NCI-H1417 (cell line): ENCODE measurements at regions not wholly inside any gene's neighbourhood (a gene's known extent, or its start where the extent isn't known, plus 50 kb on each side); places are given as distances from the start of the nearest gene placed in this dataset.

Experiments
- DNase-seq, 3 experiments: peaks; one replicate each; lab custom pipeline; 2025; lab: John Stamatoyannopoulos, UW

GRCh38 chr6:113636357-113636824 lies 220.8 kb upstream of the MARCKS start:
- no peak for DNase-seq

GRCh38 chr6:113640051-113640450 lies 217.1 kb upstream of the MARCKS start:
- peak in 1 of 3 experiments; percentile 3 for DNase-seq

GRCh38 chr6:113642001-113642713 lies 215.0 kb upstream of the MARCKS start:
- DNase-seq: no peak

- peak; percentile 8 to 96 (median 64) for DNase-seq
Measured at GRCh38 chr6:113642714-113643406, 214.3 kb upstream of the MARCKS start.

GRCh38 chr6:113643407-113643770 lies 213.8 kb upstream of the MARCKS start:
- no peak for DNase-seq

GRCh38 chr6:113644861-113645575 lies 212.1 kb upstream of the MARCKS start:
- no peak for DNase-seq

GRCh38 chr6:113645576-113645970 lies 211.6 kb upstream of the MARCKS start:
- no peak for DNase-seq

GRCh38 chr6:113645986-113646385 lies 211.2 kb upstream of the MARCKS start:
- DNase-seq: no peak

GRCh38 chr6:113646701-113647100 lies 210.4 kb upstream of the MARCKS start:
- DNase-seq: no peak

GRCh38 chr6:113647143-113647889 lies 209.8 kb upstream of the MARCKS start:
- no peak for DNase-seq

GRCh38 chr6:113648698-113649097 lies 208.4 kb upstream of the MARCKS start:
- no peak for DNase-seq

GRCh38 chr6:113649276-113649675 lies 207.9 kb upstream of the MARCKS start:
- DNase-seq: no peak

GRCh38 chr6:113649880-113650609 lies 207.1 kb upstream of the MARCKS start:
- DNase-seq: no peak

GRCh38 chr6:113650610-113650979 lies 206.6 kb upstream of the MARCKS start:
- DNase-seq: no peak

- no peak for DNase-seq
Measured at GRCh38 chr6:113651120-113651519, 206.0 kb upstream of the MARCKS start.

GRCh38 chr6:113651920-113652319 lies 205.2 kb upstream of the MARCKS start:
- no peak for DNase-seq

- DNase-seq: no peak
Measured at GRCh38 chr6:113653275-113653674, 203.9 kb upstream of the MARCKS start.

GRCh38 chr6:113654396-113654795 lies 202.7 kb upstream of the MARCKS start:
- DNase-seq: no peak

GRCh38 chr6:113655761-113656160 lies 201.4 kb upstream of the MARCKS start:
- DNase-seq: no peak

GRCh38 chr6:113659762-113660404 lies 197.3 kb upstream of the MARCKS start:
- no peak for DNase-seq

GRCh38 chr6:113660819-113661218 lies 196.3 kb upstream of the MARCKS start:
- no peak for DNase-seq
